Effector memory CD8-positive, alpha-beta T cell (primary cell): ENCODE measurements at regions not wholly inside any gene's neighbourhood (a gene's known extent, or its start where the extent isn't known, plus 50 kb on each side); places are given as distances from the start of the nearest gene placed in this dataset.

Experiments
- ATAC-seq: fragments of 150-1000 bp; cut with Tn5 transposase; replicated peaks from 2 replicates; pipeline ENCODE4 v1.10.0; 2021; ENCODE audit warnings: mild to moderate bottlenecking, moderate library complexity
- DNase-seq, 3 experiments: peaks; one replicate each; pipeline ENCODE4 v3.0.0; 2021
- H3K27ac Mint-ChIP-seq, 2 donors: one replicate each; pipeline ENCODE4 v1.8.0; 2022; ENCODE audit warnings: mild to moderate bottlenecking in 2 of 2, mixed read lengths in 2 of 2, moderate library complexity in 2 of 2
- H3K27me3 Mint-ChIP-seq, 2 donors: one replicate each; pipeline ENCODE4 v1.8.0; 2022; ENCODE audit warnings: mixed read lengths in 2 of 2
- H3K36me3 Mint-ChIP-seq: one replicate; pipeline ENCODE4 v1.8.0; 2022; ENCODE audit warnings: mild to moderate bottlenecking, moderate library complexity, mixed read lengths; ENCODE audit not compliant: insufficient read depth
- H3K4me1 Mint-ChIP-seq, 2 donors: one replicate each; pipeline ENCODE4 v1.8.0; 2022; ENCODE audit warnings: low read depth in 2 of 2, mixed read lengths in 2 of 2
- H3K4me3 Mint-ChIP-seq, 2 donors: one replicate each; pipeline ENCODE4 v1.8.0; 2022; ENCODE audit warnings: mild to moderate bottlenecking in 2 of 2, mixed read lengths in 2 of 2, moderate library complexity in 2 of 2
- H3K9me3 Mint-ChIP-seq, 2 donors: one replicate each; pipeline ENCODE4 v1.8.0; 2022; ENCODE audit warnings: mixed read lengths in 2 of 2

GRCh38 chr2:189255711-189256110 is 76.2 kb upstream of the COL5A2 start:
- H3K27ac Mint-ChIP-seq, result no peak overlapping the region
- peaks cover 0 to 4% of the 10 kb centered on the region in 2 donors for H3K4me1 Mint-ChIP-seq
- ATAC-seq, result no peak

GRCh38 chr2:189258616-189259365 is 79.2 kb upstream of the COL5A2 start:
- Mint-ChIP-seq H3K27ac (no peak overlapping the region), H3K36me3 (no peaks in the 10 kb centered on the region), H3K4me3 (no peak overlapping the region), H3K4me1 (peaks cover 0 to 5% of the 10 kb centered on the region in 2 donors), H3K9me3 (peaks cover 0 to 4% of the 10 kb centered on the region in 2 donors), H3K27me3 (no peaks in the 10 kb centered on the region)
- DNase-seq, result no peak
- no peak for ATAC-seq

More at GRCh38 chr2:189255711-189256110, 76.2 kb upstream of the COL5A2 start:
- Mint-ChIP-seq H3K9me3 (peaks cover 0 to 4% of the 10 kb centered on the region in 2 donors), H3K27me3 (no peaks in the 10 kb centered on the region), H3K36me3 (peaks cover 3% of the 10 kb centered on the region), H3K4me3 (no peak overlapping the region)
- no peak for DNase-seq

GRCh38 chr2:189260361-189260814 is 80.8 kb upstream of the COL5A2 start:
- H3K4me3 Mint-ChIP-seq, result no peak overlapping the region
- no peak overlapping the region for H3K27ac Mint-ChIP-seq
- peaks cover 0 to 4% of the 10 kb centered on the region in 2 donors for H3K9me3 Mint-ChIP-seq
- ATAC-seq, result no peak
- H3K36me3 Mint-ChIP-seq, result no peaks in the 10 kb centered on the region
- no peaks in the 10 kb centered on the region for H3K27me3 Mint-ChIP-seq
- peaks cover 0 to 5% of the 10 kb centered on the region in 2 donors for H3K4me1 Mint-ChIP-seq
- DNase-seq, result no peak

- H3K4me1 Mint-ChIP-seq, result peaks cover 0 to 5% of the 10 kb centered on the region in 2 donors
- H3K4me3 Mint-ChIP-seq, result peak overlapping the region in 1 of 2 donors; percentile 7
- H3K27me3 Mint-ChIP-seq, result no peaks in the 10 kb centered on the region
- ATAC-seq (peak; percentile 94), DNase-seq (peak in 2 of 3 experiments; percentile 1 to 5)
- H3K36me3 Mint-ChIP-seq, result no peaks in the 10 kb centered on the region
- peaks cover 0 to 5% of the 10 kb centered on the region in 2 donors for H3K9me3 Mint-ChIP-seq
- H3K27ac Mint-ChIP-seq, result no peak overlapping the region
Measured at GRCh38 chr2:189261431-189261841, 81.9 kb upstream of the COL5A2 start.

GRCh38 chr2:189261916-189262315 is 82.4 kb upstream of the COL5A2 start:
- no peak overlapping the region for H3K27ac Mint-ChIP-seq
- no peaks in the 10 kb centered on the region for H3K27me3 Mint-ChIP-seq
- DNase-seq (no peak), ATAC-seq (no peak)
- H3K36me3 Mint-ChIP-seq, result no peaks in the 10 kb centered on the region
- peaks cover 0 to 5% of the 10 kb centered on the region in 2 donors for H3K9me3 Mint-ChIP-seq
- peaks cover 0 to 5% of the 10 kb centered on the region in 2 donors for H3K4me1 Mint-ChIP-seq
- no peak overlapping the region for H3K4me3 Mint-ChIP-seq

- no peaks in the 10 kb centered on the region for H3K36me3 Mint-ChIP-seq
- DNase-seq, result no peak
- ATAC-seq, result no peak
- H3K4me1 Mint-ChIP-seq, result peaks cover 0 to 1% of the 10 kb centered on the region in 2 donors
- no peaks in the 10 kb centered on the region for H3K27me3 Mint-ChIP-seq
- peaks cover 7 to 8% of the 10 kb centered on the region in 2 donors for H3K9me3 Mint-ChIP-seq
- H3K27ac Mint-ChIP-seq, result no peak overlapping the region
- H3K4me3 Mint-ChIP-seq, result no peak overlapping the region
Measured at GRCh38 chr2:189265696-189266320, 86.2 kb upstream of the COL5A2 start.

GRCh38 chr2:189267491-189267890 is 87.9 kb upstream of the COL5A2 start:
- DNase-seq, result no peak
- Mint-ChIP-seq H3K27ac (no peak overlapping the region), H3K36me3 (no peaks in the 10 kb centered on the region), H3K4me1 (no peaks in the 10 kb centered on the region), H3K4me3 (no peak overlapping the region), H3K9me3 (peaks cover 10% of the 10 kb centered on the region in 2 donors), H3K27me3 (no peaks in the 10 kb centered on the region)
- ATAC-seq, result no peak

- H3K36me3 Mint-ChIP-seq, result no peaks in the 10 kb centered on the region
- no peak overlapping the region for H3K27ac Mint-ChIP-seq
- no peak for ATAC-seq
- H3K4me1 Mint-ChIP-seq, result no peaks in the 10 kb centered on the region
- no peaks in the 10 kb centered on the region for H3K27me3 Mint-ChIP-seq
- H3K9me3 Mint-ChIP-seq, result peaks cover 10% of the 10 kb centered on the region in 2 donors
- no peak overlapping the region for H3K4me3 Mint-ChIP-seq
- DNase-seq, result no peak
Measured at GRCh38 chr2:189267925-189268579, 88.5 kb upstream of the COL5A2 start.

GRCh38 chr2:189268763-189269162 is 89.2 kb upstream of the COL5A2 start:
- no peaks in the 10 kb centered on the region for H3K36me3 Mint-ChIP-seq
- ATAC-seq (no peak), DNase-seq (no peak)
- no peak overlapping the region for H3K27ac Mint-ChIP-seq
- H3K27me3 Mint-ChIP-seq, result no peaks in the 10 kb centered on the region
- H3K9me3 Mint-ChIP-seq, result peaks cover 10 to 11% of the 10 kb centered on the region in 2 donors
- no peaks in the 10 kb centered on the region for H3K4me1 Mint-ChIP-seq
- no peak overlapping the region for H3K4me3 Mint-ChIP-seq

- peaks cover 9 to 10% of the 10 kb centered on the region in 2 donors for H3K9me3 Mint-ChIP-seq
- no peak overlapping the region for H3K27ac Mint-ChIP-seq
- DNase-seq (no peak), ATAC-seq (no peak)
- H3K36me3 Mint-ChIP-seq, result no peaks in the 10 kb centered on the region
- no peaks in the 10 kb centered on the region for H3K4me1 Mint-ChIP-seq
- H3K27me3 Mint-ChIP-seq, result no peaks in the 10 kb centered on the region
- no peak overlapping the region for H3K4me3 Mint-ChIP-seq
Measured at GRCh38 chr2:189273734-189274133, 94.2 kb upstream of the COL5A2 start.

- Mint-ChIP-seq H3K27me3 (no peaks in the 10 kb centered on the region), H3K4me3 (no peak overlapping the region), H3K9me3 (peaks cover 9 to 10% of the 10 kb centered on the region in 2 donors), H3K36me3 (no peaks in the 10 kb centered on the region), H3K4me1 (no peaks in the 10 kb centered on the region), H3K27ac (no peak overlapping the region)
- ATAC-seq (no peak), DNase-seq (no peak)
Measured at GRCh38 chr2:189274361-189274760, 94.8 kb upstream of the COL5A2 start.

GRCh38 chr2:189276277-189276676 is 96.7 kb upstream of the COL5A2 start:
- no peaks in the 10 kb centered on the region for H3K4me1 Mint-ChIP-seq
- no peak for DNase-seq
- no peak for ATAC-seq
- no peaks in the 10 kb centered on the region for H3K27me3 Mint-ChIP-seq
- no peaks in the 10 kb centered on the region for H3K36me3 Mint-ChIP-seq
- H3K9me3 Mint-ChIP-seq, result peaks cover 0 to 4% of the 10 kb centered on the region in 2 donors
- no peak overlapping the region for H3K4me3 Mint-ChIP-seq
- H3K27ac Mint-ChIP-seq, result no peak overlapping the region

- Mint-ChIP-seq H3K4me1 (no peaks in the 10 kb centered on the region), H3K9me3 (no peaks in the 10 kb centered on the region), H3K27ac (no peak overlapping the region), H3K4me3 (no peak overlapping the region), H3K36me3 (no peaks in the 10 kb centered on the region), H3K27me3 (no peaks in the 10 kb centered on the region)
- DNase-seq (no peak), ATAC-seq (no peak)
Measured at GRCh38 chr2:189281201-189281600, 101.6 kb upstream of the COL5A2 start.
